ENCODE measurements at regions not wholly inside any gene's neighbourhood (a gene's known extent, or its start where the extent isn't known, plus 50 kb on each side); places are given as distances from the start of the nearest gene placed in this dataset.

DNA sequence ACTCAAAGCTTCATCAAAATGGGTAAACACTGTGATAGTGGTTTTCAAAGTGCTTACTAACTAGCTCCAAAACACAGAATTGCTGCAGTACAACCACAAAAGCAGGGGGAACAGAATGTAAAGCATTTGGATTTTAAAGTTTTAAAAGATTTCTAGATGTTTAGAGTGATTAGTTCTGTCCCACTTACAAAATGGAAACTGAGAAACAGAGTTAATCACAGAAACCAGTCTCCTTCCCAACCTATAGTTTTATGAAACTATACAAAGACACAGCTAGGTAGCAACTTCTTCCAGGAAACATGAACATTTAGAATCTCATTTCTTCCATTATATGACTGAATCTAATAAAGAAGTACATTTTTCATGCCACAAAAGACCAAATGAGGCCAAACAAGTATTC, 73.8 kb upstream of the HNRNPA3 start:
- Histone ChIP-seq H3K79me2 (ENCODE audit: insufficient read depth, low read length) (no peaks in the 10 kb centered on the region), H3K4me3 (ENCODE audit: insufficient read depth, low read length) (no peak overlapping the region), H3K36me3 (ENCODE audit: insufficient read depth, low read length) (no peaks in the 10 kb centered on the region), H4K20me1 (ENCODE audit: insufficient read depth, low read length) (no peaks in the 10 kb centered on the region), H3K4me2 (ENCODE audit: insufficient read depth, low read length) (no peak overlapping the region), H3K27me3 (ENCODE audit: insufficient read depth, low read length) (peaks cover 2% of the 10 kb centered on the region), H3K9me3 (ENCODE audit: low read depth, low read length) (no peaks in the 10 kb centered on the region), H3K4me1 (ENCODE audit: insufficient read depth, low read length) (no peaks in the 10 kb centered on the region), H2AFZ (ENCODE audit: low read length) (no peak overlapping the region), H3K27ac (ENCODE audit: low read depth, low read length) (no peak overlapping the region)
- no peak for TF ChIP-seq CTCF (IDR thresholded peaks at IDR 0.05; ENCODE audit: extremely low read depth, low read depth, low read length)
- DNase-seq (ENCODE audit: insufficient read length, low spot score, missing footprints): no peak

DNA sequence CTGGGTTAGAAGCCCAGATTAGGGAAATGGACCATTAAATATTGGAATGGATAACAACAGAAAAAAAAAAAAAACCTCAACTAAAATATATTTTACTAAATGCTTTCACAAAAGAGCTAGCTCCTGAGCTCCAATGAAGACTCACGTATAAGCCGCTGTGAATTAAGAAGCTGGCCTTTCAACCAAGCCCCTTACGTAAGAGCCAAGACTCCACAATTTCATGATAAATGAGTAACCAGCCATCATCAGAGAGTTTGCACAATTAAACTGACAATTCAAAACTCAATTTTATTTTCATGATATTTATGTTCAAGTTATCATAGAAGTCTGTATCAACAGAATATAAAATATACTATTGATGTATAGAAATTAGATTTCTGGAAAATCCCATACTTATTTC, 70.7 kb upstream of the HNRNPA3 start:
- H3K9me3 ChIP-seq (ENCODE audit: low read depth, low read length): no peaks in the 10 kb centered on the region
- no peaks in the 10 kb centered on the region for H3K4me1 ChIP-seq (ENCODE audit: insufficient read depth, low read length)
- H3K36me3 ChIP-seq (ENCODE audit: insufficient read depth, low read length): no peaks in the 10 kb centered on the region
- TF ChIP-seq CTCF (IDR thresholded peaks at IDR 0.05; ENCODE audit: extremely low read depth, low read depth, low read length): no peak
- no peak overlapping the region for H2AFZ ChIP-seq (ENCODE audit: low read length)
- no peak overlapping the region for H3K4me3 ChIP-seq (ENCODE audit: insufficient read depth, low read length)
- H3K4me2 ChIP-seq (ENCODE audit: insufficient read depth, low read length): no peak overlapping the region
- no peaks in the 10 kb centered on the region for H3K79me2 ChIP-seq (ENCODE audit: insufficient read depth, low read length)
- H3K27ac ChIP-seq (ENCODE audit: low read depth, low read length): no peak overlapping the region
- no peaks in the 10 kb centered on the region for H4K20me1 ChIP-seq (ENCODE audit: insufficient read depth, low read length)
- peaks cover 5% of the 10 kb centered on the region for H3K27me3 ChIP-seq (ENCODE audit: insufficient read depth, low read length)
- no peak for DNase-seq (ENCODE audit: insufficient read length, low spot score, missing footprints)

DNA sequence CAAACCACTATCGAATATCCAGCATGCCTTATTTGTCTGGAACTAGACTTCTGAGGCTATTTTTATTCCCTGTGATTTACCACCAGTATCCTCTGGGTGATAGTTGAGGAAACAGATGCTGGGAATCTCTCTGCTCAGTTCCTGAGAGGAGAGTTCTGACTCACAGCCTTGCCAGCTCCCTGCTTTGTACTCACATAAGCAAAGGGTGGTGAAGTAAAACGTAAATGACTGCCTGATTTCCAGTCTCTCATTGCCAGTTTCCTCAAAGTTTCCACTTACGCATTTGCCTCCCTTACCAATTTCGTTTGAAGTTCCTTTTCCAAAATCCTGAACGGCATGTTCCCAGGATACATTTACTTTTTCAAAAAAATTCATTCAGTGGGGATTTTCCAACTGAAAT, 69.2 kb upstream of the HNRNPA3 start:
- Histone ChIP-seq H3K9me3 (ENCODE audit: low read depth, low read length) (no peaks in the 10 kb centered on the region), H4K20me1 (ENCODE audit: insufficient read depth, low read length) (no peaks in the 10 kb centered on the region), H3K4me1 (ENCODE audit: insufficient read depth, low read length) (peaks cover 2% of the 10 kb centered on the region), H3K36me3 (ENCODE audit: insufficient read depth, low read length) (no peaks in the 10 kb centered on the region), H3K27me3 (ENCODE audit: insufficient read depth, low read length) (peaks cover 15% of the 10 kb centered on the region), H3K27ac (ENCODE audit: low read depth, low read length) (no peak overlapping the region), H2AFZ (ENCODE audit: low read length) (no peak overlapping the region), H3K79me2 (ENCODE audit: insufficient read depth, low read length) (no peaks in the 10 kb centered on the region), H3K4me2 (ENCODE audit: insufficient read depth, low read length) (no peak overlapping the region), H3K4me3 (ENCODE audit: insufficient read depth, low read length) (no peak overlapping the region)
- TF ChIP-seq CTCF (IDR thresholded peaks at IDR 0.05; ENCODE audit: extremely low read depth, low read depth, low read length): peak; percentile 6
- DNase-seq (ENCODE audit: insufficient read length, low spot score, missing footprints): peak; percentile 65

- Histone ChIP-seq H3K4me3 (ENCODE audit: insufficient read depth, low read length) (no peak overlapping the region), H3K79me2 (ENCODE audit: insufficient read depth, low read length) (no peaks in the 10 kb centered on the region), H4K20me1 (ENCODE audit: insufficient read depth, low read length) (no peaks in the 10 kb centered on the region), H3K4me1 (ENCODE audit: insufficient read depth, low read length) (peaks cover 6% of the 10 kb centered on the region), H2AFZ (ENCODE audit: low read length) (no peak overlapping the region), H3K27ac (ENCODE audit: low read depth, low read length) (no peak overlapping the region), H3K36me3 (ENCODE audit: insufficient read depth, low read length) (no peaks in the 10 kb centered on the region), H3K27me3 (ENCODE audit: insufficient read depth, low read length) (peaks cover 29% of the 10 kb centered on the region), H3K9me3 (ENCODE audit: low read depth, low read length) (no peaks in the 10 kb centered on the region), H3K4me2 (ENCODE audit: insufficient read depth, low read length) (no peak overlapping the region)
- DNase-seq (ENCODE audit: insufficient read length, low spot score, missing footprints): no peak
- TF ChIP-seq CTCF (IDR thresholded peaks at IDR 0.05; ENCODE audit: extremely low read depth, low read depth, low read length): peak; percentile 54
These were observed 65.4 kb upstream of the HNRNPA3 start for GRCh38 chr2:177147093-177147694.
